Right atrium auricular region (tissue), 2 donors: ENCODE measurements at regions not wholly inside any gene's neighbourhood (a gene's known extent, or its start where the extent isn't known, plus 50 kb on each side); places are given as distances from the start of the nearest gene placed in this dataset.

Experiments
- DNase-seq: peaks from one replicate; pipeline ENCODE4 v3.0.0-alpha.2; 2019; ENCODE audit warnings: low spot score
- H3K27ac ChIP-seq, 2 donors: fragments of 200-600 bp; sonication (generic); 1 replicate in 1 of 2; 2 replicates in 1 of 2; pipeline ENCODE4 v1.5.1; 2016 to 2019
- H3K27me3 ChIP-seq, 2 donors: fragments of 200-600 bp; sonication (generic); one replicate each; pipeline versions ENCODE4 v1.5.1 to v1.6.0; 2017 to 2019
- H3K36me3 ChIP-seq: fragments of 200-600 bp; sonication (generic); one replicate; pipeline ENCODE4 v1.5.1; 2016
- H3K4me1 ChIP-seq, 2 donors: fragments of 200-600 bp; sonication (generic); one replicate each; pipeline versions ENCODE4 v1.5.1 to v1.6.0; 2017 to 2019
- H3K4me3 ChIP-seq, 2 donors: fragments of 200-600 bp; sonication (generic); 1 replicate in 1 of 2; 2 replicates in 1 of 2; pipeline ENCODE4 v1.5.1; 2017 to 2019; ENCODE audit warnings: mild to moderate bottlenecking in 1 of 2, moderate library complexity in 1 of 2
- H3K9me3 ChIP-seq, 2 donors: fragments of 200-600 bp; sonication (generic); one replicate each; pipeline ENCODE4 v1.5.1; 2019
- TF ChIP-seq, protein P1 (sequence below), 2 donors: fragments of 200-600 bp; sonication (generic); IDR thresholded peaks; one replicate each; pipeline ENCODE4 v1.5.1; 2019; ENCODE audit warnings: antibody characterized with exemption in 2 of 2

DNA sequence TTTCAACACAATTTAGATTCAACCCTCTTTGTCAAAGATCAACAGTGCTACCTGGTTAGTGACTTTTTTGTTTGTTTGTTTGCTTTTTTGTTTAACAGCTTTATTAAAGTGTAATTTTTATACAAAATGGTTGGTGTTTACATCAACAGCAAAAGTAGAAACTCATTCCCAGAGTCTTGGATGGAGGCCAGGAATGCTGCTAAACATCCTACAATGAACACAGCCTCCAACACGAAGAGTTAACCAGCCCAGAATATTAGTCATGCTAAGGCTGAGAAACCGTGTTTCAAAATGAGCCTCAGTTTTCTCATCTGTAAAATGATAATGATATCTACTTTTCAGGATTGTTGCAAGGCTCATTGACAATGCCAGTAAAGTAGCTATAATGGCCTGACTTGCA is 211.0 kb upstream of the MAF start:
- Histone ChIP-seq H3K4me3 (no peak overlapping the region), H3K36me3 (no peaks in the 10 kb centered on the region), H3K9me3 (no peaks in the 10 kb centered on the region), H3K27ac (no peak overlapping the region), H3K4me1 (no peaks in the 10 kb centered on the region), H3K27me3 (no peaks in the 10 kb centered on the region)
- DNase-seq, result no peak
- TF ChIP-seq, protein P1, sequence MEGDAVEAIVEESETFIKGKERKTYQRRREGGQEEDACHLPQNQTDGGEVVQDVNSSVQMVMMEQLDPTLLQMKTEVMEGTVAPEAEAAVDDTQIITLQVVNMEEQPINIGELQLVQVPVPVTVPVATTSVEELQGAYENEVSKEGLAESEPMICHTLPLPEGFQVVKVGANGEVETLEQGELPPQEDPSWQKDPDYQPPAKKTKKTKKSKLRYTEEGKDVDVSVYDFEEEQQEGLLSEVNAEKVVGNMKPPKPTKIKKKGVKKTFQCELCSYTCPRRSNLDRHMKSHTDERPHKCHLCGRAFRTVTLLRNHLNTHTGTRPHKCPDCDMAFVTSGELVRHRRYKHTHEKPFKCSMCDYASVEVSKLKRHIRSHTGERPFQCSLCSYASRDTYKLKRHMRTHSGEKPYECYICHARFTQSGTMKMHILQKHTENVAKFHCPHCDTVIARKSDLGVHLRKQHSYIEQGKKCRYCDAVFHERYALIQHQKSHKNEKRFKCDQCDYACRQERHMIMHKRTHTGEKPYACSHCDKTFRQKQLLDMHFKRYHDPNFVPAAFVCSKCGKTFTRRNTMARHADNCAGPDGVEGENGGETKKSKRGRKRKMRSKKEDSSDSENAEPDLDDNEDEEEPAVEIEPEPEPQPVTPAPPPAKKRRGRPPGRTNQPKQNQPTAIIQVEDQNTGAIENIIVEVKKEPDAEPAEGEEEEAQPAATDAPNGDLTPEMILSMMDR (IDR thresholded peaks at IDR 0.05), result no peak

DNA sequence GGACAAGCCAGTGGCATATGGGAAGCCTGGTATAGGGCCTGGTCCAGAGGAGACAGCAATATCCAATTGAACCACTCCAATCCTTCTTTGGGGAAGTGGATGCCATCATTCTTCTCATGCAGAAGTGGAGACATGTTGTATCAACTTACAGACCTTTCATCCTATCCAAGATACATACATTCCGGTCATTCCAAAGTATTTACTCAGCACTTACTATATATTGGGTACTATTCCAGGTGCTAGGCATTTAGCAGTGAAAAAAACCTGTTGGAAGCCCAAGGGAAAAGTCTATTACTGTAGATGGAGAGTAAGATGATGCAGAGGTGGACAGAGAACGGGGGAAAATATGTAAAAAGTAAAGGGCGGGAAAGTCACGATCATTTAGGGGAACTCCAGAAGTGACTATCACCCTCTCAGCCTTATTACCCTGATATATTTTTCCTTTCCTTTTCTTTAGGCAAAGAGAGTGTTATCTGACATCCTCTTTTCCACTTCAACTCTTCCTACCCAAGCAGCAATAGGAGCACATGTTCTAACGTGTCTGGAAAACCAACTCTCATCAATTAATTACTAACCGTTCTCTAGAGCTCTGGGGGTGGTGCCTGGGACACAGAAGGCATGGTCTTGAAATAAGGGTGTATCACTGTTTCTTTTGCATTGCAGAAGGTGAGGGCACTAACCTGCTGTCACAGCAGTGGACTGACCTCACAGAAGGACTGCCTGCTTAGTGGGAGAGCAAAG is 210.1 kb upstream of the MAF start:
- H3K4me3 ChIP-seq, result no peak overlapping the region
- no peaks in the 10 kb centered on the region for H3K27me3 ChIP-seq
- DNase-seq, result no peak
- no peaks in the 10 kb centered on the region for H3K9me3 ChIP-seq
- H3K36me3 ChIP-seq, result no peaks in the 10 kb centered on the region
- TF ChIP-seq, protein P1 (IDR thresholded peaks at IDR 0.05), result no peak
- H3K4me1 ChIP-seq, result no peaks in the 10 kb centered on the region
- H3K27ac ChIP-seq, result no peak overlapping the region

DNA sequence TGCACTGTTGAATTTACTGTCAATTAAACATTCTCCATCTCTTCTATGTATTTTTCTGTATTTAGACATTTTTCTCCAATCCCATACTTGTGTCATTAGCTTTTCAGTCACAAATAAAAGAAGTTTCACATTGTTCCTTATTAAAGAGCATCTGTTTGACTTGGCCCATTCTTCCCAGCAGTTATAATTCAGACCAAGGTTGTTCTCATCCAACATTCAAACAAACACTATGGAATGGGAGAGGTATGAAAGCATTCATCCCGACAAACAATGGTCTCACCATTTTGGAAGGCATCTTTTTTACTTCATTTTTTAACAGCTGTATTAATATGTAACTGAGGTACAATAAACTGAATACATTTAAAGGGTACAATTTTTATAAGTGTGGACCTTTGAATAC is 208.8 kb upstream of the MAF start:
- Histone ChIP-seq H3K9me3 (no peaks in the 10 kb centered on the region), H3K4me3 (no peak overlapping the region), H3K36me3 (no peaks in the 10 kb centered on the region), H3K4me1 (no peaks in the 10 kb centered on the region), H3K27me3 (no peaks in the 10 kb centered on the region), H3K27ac (no peak overlapping the region)
- TF ChIP-seq, protein P1 (IDR thresholded peaks at IDR 0.05), result no peak
- no peak for DNase-seq

DNA sequence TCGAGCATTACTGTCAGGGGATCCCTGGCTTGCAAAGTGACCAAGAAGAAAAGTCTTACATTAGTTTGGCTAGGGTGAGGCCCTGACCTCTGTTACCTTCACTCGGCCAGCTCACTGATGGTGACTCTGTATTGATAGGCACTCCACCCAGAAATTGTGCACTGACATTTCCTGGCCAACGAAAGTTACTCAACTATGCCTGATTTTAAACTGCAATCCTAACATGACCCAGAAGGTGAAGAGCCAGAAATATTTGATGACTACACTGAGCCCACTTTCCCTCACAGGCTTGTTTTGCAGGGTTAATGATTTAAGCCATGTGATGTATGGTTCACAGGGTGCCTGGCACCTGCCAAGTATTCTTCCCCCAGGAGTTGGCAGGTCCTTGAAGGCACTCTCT is 208.2 kb upstream of the MAF start:
- Histone ChIP-seq H3K9me3 (no peaks in the 10 kb centered on the region), H3K36me3 (no peaks in the 10 kb centered on the region), H3K4me3 (no peak overlapping the region), H3K27me3 (no peaks in the 10 kb centered on the region), H3K27ac (no peak overlapping the region), H3K4me1 (no peaks in the 10 kb centered on the region)
- DNase-seq, result no peak
- TF ChIP-seq, protein P1 (IDR thresholded peaks at IDR 0.05), result no peak

DNA sequence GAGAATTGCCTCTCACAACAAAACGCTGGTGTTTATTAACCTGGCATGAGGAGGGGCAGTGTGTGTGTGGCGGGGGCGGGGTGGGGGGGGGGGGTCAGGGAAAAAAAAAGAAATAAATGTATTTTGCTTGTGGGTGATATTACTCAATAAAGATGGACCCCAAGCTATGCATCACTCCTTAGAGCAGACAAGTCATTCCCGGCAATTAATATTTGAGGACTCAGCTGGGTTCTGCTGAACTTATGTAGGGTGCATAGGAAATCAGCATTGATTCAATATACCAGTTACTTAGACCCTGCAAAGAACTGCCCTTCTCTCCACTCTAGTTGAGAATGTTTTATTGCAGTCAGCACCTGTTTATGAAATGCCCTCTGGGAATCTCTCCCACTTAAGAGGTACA is 206.2 kb upstream of the MAF start:
- TF ChIP-seq, protein P1 (IDR thresholded peaks at IDR 0.05), result no peak

DNA sequence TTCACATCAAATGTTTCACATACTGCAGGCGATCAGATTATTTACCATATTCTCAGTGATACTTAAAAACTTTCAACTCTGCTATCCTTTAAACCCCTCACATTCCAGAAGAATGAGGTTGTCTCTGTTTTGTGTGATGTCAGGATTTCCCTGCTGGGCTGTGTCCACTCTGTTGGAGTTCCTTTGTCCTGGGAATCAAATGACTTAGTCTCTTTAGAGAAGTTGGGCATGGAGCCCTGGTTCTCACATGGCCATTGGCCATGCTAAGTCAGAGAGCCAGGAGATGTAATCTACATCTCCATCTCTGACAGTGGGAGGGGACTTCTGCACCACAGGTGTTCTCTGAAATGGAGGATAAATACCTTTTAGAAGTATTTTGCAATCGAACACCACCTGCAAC is 205.1 kb upstream of the MAF start:
- TF ChIP-seq, protein P1 (IDR thresholded peaks at IDR 0.05), result no peak
- no peaks in the 10 kb centered on the region for H3K36me3 ChIP-seq
- DNase-seq, result no peak

More for the DNA sequence above, 206.2 kb upstream of the MAF start:
- Histone ChIP-seq H3K27ac (no peak overlapping the region), H3K36me3 (no peaks in the 10 kb centered on the region), H3K4me3 (no peak overlapping the region), H3K9me3 (no peaks in the 10 kb centered on the region), H3K4me1 (no peaks in the 10 kb centered on the region), H3K27me3 (no peaks in the 10 kb centered on the region)
- DNase-seq, result no peak

More for the DNA sequence above, 205.1 kb upstream of the MAF start:
- H3K27ac ChIP-seq, result no peak overlapping the region
- no peaks in the 10 kb centered on the region for H3K27me3 ChIP-seq
- H3K9me3 ChIP-seq, result no peaks in the 10 kb centered on the region
- H3K4me1 ChIP-seq, result no peaks in the 10 kb centered on the region
- H3K4me3 ChIP-seq, result no peak overlapping the region
